ENCODE measurements at regions not wholly inside any gene's neighbourhood (a gene's known extent, or its start where the extent isn't known, plus 50 kb on each side); places are given as distances from the start of the nearest gene placed in this dataset.

GRCh38 chr7:81025360-81025759, 106.5 kb upstream of the SEMA3C start:
- Histone ChIP-seq H3K36me3 (no peaks in the 10 kb centered on the region), H3K4me1 (no peaks in the 10 kb centered on the region), H3K4me3 (no peak overlapping the region), H3K27ac (no peak overlapping the region), H3K9me3 (no peaks in the 10 kb centered on the region), H3K27me3 (no peaks in the 10 kb centered on the region)
- intact Hi-C loops (cut with DNase I; ENCODE audit: low total_unique reads), result no loop called here
- TF ChIP-seq POLR2AphosphoS5 (IDR thresholded peaks at IDR 0.05) (no peak), POLR2A (IDR thresholded peaks at IDR 0.05) (no peak), CTCF (IDR thresholded peaks at IDR 0.05) (no peak), EP300 (IDR thresholded peaks at IDR 0.05) (no peak)
- DNase-seq, result no peak
- WGBS, 5 donors, result 86 to 91% (median 88%) methylated on average over 2 of the region's 2 CpGs

- 76 to 93% (median 89%) methylated on average over 1 of the region's 1 CpG for WGBS, 5 donors
- Histone ChIP-seq H3K27ac (no peak overlapping the region), H3K36me3 (no peaks in the 10 kb centered on the region), H3K27me3 (no peaks in the 10 kb centered on the region), H3K4me1 (no peaks in the 10 kb centered on the region), H3K4me3 (no peak overlapping the region), H3K9me3 (peaks cover 0 to 11% (median 5%) of the 10 kb centered on the region in 4 donors)
- no peak for TF ChIP-seq CTCF (IDR thresholded peaks at IDR 0.05)
- TF ChIP-seq POLR2A (IDR thresholded peaks at IDR 0.05), result no peak
- TF ChIP-seq POLR2AphosphoS5 (IDR thresholded peaks at IDR 0.05), result no peak
- TF ChIP-seq EP300 (IDR thresholded peaks at IDR 0.05), result no peak
- no peak for DNase-seq
- intact Hi-C loops (cut with DNase I; ENCODE audit: low total_unique reads), result no loop called here
Observed at GRCh38 chr7:81014908-81015307, 96.1 kb upstream of the SEMA3C start.

GRCh38 chr7:81014266-81014665, 95.4 kb upstream of the SEMA3C start:
- intact Hi-C loops (cut with DNase I; ENCODE audit: low total_unique reads), result no loop called here
- 44 to 79% (median 73%) methylated on average over 2 of the region's 2 CpGs for WGBS, 5 donors
- H3K4me1 ChIP-seq, result no peaks in the 10 kb centered on the region
- no peak for DNase-seq
- TF ChIP-seq POLR2A (IDR thresholded peaks at IDR 0.05) (no peak), POLR2AphosphoS5 (IDR thresholded peaks at IDR 0.05) (no peak), CTCF (IDR thresholded peaks at IDR 0.05) (no peak), EP300 (IDR thresholded peaks at IDR 0.05) (no peak)
- no peak overlapping the region for H3K27ac ChIP-seq
- H3K36me3 ChIP-seq, result no peaks in the 10 kb centered on the region
- no peaks in the 10 kb centered on the region for H3K27me3 ChIP-seq
- H3K4me3 ChIP-seq, result no peak overlapping the region
- H3K9me3 ChIP-seq, result peaks cover 0 to 11% (median 5%) of the 10 kb centered on the region in 4 donors

DNA sequence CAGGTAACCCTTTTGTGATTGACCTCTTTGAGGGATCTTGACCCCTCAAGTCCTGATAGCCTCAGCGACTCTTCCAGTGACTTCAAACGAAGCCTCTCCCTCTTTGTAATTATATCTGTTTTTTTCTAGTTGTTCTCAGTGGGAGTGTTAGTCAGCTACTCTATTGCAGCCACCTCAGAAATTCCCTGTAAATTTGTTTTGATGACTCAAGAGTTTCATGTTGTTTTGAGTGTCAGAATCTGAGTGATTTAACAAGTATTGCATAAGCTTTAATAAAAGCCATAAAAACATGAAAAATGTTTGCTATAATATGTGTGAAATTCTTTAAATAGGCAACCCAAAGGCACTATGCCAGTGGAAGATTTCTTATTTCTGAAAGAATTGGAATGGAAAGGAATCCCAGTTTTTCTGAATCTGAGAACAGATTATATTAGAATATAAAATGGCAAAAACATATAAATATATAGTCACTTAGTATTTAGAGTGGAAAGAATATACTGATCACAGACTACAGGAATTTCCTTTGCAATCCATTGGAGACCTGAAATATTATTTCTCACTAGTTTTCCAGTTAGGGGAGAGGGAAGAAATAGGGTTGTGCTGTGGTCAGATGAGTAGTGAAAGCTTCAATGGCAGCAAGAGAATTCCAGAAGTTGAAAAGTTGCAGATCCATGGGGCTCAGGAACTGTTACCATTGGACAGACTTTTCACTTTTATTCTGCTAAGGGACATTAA, 94.4 kb upstream of the SEMA3C start:
- no peaks in the 10 kb centered on the region for H3K27me3 ChIP-seq
- no peak for TF ChIP-seq POLR2AphosphoS5 (IDR thresholded peaks at IDR 0.05)
- no peak for TF ChIP-seq EP300 (IDR thresholded peaks at IDR 0.05)
- no peak for TF ChIP-seq POLR2A (IDR thresholded peaks at IDR 0.05)
- no peak for TF ChIP-seq CTCF (IDR thresholded peaks at IDR 0.05)
- no peaks in the 10 kb centered on the region for H3K36me3 ChIP-seq
- H3K4me3 ChIP-seq, result no peak overlapping the region
- H3K4me1 ChIP-seq, result no peaks in the 10 kb centered on the region
- H3K9me3 ChIP-seq, result peaks cover 0 to 11% (median 5%) of the 10 kb centered on the region in 4 donors
- intact Hi-C loops (cut with DNase I; ENCODE audit: low total_unique reads), result no loop called here
- WGBS, 5 donors, result 22 to 33% (median 23%) methylated on average over 2 of the region's 2 CpGs
- H3K27ac ChIP-seq, result no peak overlapping the region
- DNase-seq, result no peak
